ENCODE measurements at regions not wholly inside any gene's neighbourhood (a gene's known extent, or its start where the extent isn't known, plus 50 kb on each side); places are given as distances from the start of the nearest gene placed in this dataset.
"Not testable (repeated sequence)": the region's sequence is repeated elsewhere in the genome, so short reads cannot be mapped to it uniquely, and the experiment has no call there.

GRCh38 chr14:25370057-25370456 lies 320.1 kb upstream of the STXBP6 start:
- TF ChIP-seq CTCF (conservative IDR thresholded peaks at IDR 0.05 in 1 of 2, IDR thresholded peaks at IDR 0.05 in 1 of 2; ENCODE audit: extremely low read depth in 1 of 2, insufficient read depth in 1 of 2, low read depth in 1 of 2, low read length in 2 of 2); EZH2 (IDR thresholded peaks at IDR 0.05; ENCODE audit: borderline replicate concordance, low read length): not testable (repeated sequence)
